ENCODE measurements at regions not wholly inside any gene's neighbourhood (a gene's known extent, or its start where the extent isn't known, plus 50 kb on each side); places are given as distances from the start of the nearest gene placed in this dataset.

DNA sequence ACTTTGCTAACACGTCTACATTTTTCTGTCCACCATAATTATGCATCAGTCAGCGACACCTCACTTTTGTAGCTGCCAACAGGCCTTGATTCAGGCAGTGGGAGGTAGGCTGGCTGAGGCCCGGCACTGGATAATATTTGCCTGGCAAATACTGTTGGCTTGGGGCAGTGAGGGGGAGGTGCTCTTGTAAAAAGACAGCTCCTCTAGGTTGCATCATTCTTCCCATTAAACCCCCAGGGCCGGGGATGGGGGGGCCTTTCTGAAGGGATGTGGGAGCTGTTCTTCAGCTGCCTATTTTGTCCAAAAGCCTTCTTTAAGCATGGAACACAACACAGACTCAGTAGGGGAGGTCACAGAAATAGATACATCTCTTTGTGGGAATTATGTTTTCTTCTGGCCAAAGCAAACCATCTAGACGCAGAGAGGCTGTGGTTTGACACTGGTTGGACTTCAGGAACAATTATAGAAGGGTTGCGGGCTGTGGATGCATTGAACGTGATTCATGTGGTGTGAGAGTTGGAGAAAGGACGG is 338.3 kb upstream of the NT5E start:
- TF ChIP-seq, protein P1, sequence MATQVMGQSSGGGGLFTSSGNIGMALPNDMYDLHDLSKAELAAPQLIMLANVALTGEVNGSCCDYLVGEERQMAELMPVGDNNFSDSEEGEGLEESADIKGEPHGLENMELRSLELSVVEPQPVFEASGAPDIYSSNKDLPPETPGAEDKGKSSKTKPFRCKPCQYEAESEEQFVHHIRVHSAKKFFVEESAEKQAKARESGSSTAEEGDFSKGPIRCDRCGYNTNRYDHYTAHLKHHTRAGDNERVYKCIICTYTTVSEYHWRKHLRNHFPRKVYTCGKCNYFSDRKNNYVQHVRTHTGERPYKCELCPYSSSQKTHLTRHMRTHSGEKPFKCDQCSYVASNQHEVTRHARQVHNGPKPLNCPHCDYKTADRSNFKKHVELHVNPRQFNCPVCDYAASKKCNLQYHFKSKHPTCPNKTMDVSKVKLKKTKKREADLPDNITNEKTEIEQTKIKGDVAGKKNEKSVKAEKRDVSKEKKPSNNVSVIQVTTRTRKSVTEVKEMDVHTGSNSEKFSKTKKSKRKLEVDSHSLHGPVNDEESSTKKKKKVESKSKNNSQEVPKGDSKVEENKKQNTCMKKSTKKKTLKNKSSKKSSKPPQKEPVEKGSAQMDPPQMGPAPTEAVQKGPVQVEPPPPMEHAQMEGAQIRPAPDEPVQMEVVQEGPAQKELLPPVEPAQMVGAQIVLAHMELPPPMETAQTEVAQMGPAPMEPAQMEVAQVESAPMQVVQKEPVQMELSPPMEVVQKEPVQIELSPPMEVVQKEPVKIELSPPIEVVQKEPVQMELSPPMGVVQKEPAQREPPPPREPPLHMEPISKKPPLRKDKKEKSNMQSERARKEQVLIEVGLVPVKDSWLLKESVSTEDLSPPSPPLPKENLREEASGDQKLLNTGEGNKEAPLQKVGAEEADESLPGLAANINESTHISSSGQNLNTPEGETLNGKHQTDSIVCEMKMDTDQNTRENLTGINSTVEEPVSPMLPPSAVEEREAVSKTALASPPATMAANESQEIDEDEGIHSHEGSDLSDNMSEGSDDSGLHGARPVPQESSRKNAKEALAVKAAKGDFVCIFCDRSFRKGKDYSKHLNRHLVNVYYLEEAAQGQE (IDR thresholded peaks at IDR 0.05), result no peak
- TF ChIP-seq, protein P2, sequence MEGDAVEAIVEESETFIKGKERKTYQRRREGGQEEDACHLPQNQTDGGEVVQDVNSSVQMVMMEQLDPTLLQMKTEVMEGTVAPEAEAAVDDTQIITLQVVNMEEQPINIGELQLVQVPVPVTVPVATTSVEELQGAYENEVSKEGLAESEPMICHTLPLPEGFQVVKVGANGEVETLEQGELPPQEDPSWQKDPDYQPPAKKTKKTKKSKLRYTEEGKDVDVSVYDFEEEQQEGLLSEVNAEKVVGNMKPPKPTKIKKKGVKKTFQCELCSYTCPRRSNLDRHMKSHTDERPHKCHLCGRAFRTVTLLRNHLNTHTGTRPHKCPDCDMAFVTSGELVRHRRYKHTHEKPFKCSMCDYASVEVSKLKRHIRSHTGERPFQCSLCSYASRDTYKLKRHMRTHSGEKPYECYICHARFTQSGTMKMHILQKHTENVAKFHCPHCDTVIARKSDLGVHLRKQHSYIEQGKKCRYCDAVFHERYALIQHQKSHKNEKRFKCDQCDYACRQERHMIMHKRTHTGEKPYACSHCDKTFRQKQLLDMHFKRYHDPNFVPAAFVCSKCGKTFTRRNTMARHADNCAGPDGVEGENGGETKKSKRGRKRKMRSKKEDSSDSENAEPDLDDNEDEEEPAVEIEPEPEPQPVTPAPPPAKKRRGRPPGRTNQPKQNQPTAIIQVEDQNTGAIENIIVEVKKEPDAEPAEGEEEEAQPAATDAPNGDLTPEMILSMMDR (IDR thresholded peaks at IDR 0.05; ENCODE audit: low read depth, low read length, missing input control), result no peak
- TF ChIP-seq EGR1 (IDR thresholded peaks at IDR 0.05; ENCODE audit: low read depth in 2 of 2) (no peak), GABPA (IDR thresholded peaks at IDR 0.05 in 1 of 2, conservative IDR thresholded peaks at IDR 0.05 in 1 of 2) (no peak), MAX (IDR thresholded peaks at IDR 0.05) (no peak), RXRA (IDR thresholded peaks at IDR 0.05) (no peak), RAD21 (IDR thresholded peaks at IDR 0.05) (no peak), SP1 (IDR thresholded peaks at IDR 0.05) (no peak)
